Left lobe of liver (tissue), 2 donors: ENCODE measurements at regions not wholly inside any gene's neighbourhood (a gene's known extent, or its start where the extent isn't known, plus 50 kb on each side); places are given as distances from the start of the nearest gene placed in this dataset.
"Not testable (repeated sequence)": the region's sequence is repeated elsewhere in the genome, so short reads cannot be mapped to it uniquely, and the experiment has no call there.

Experiments used
- ATAC-seq: fragments of 200-7000 bp; cut with Tn5 transposase; one replicate; pipeline ENCODE4 v1.9.1; 2020; ENCODE audit warnings: mild to moderate bottlenecking, moderate library complexity
- DNase-seq: peaks from one replicate; pipeline ENCODE4 v3.0.0-alpha.2; 2020; ENCODE audit warnings: low spot score
- donor health status: DM: no; HTN: no; CAD: no; lungs with moderate emphysema.
- donor health status: DM: no; HTN: yes; CAD: no.

DNA sequence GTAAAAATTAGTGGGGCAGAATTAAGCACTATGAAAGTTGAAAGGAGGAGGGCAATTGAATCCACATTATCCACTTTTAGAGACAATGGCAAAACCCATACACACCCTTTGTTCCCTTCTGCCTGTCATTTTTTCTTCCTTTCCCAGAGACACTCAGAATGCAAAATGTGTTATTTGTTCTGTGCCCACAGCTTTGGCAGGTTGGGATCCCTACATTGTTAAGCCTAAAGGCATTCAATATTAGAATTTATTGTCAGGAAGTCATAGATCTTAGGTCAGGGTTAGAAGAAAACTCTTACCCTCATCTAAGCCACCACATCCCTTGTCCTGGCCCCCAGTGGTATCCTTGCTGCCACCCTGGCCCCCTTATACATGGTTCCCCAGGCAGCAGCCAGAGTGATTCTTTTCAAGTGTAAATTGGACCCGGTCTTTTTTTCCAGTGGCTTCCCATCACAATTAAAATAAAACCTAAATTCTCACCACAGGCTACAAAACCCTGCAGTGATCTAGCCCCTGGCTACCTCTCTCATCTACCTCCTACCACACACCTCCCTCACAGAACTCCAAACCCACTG is 470.1 kb upstream of the ATP11B start:
- ATAC-seq (no peak), DNase-seq (no peak)

DNA sequence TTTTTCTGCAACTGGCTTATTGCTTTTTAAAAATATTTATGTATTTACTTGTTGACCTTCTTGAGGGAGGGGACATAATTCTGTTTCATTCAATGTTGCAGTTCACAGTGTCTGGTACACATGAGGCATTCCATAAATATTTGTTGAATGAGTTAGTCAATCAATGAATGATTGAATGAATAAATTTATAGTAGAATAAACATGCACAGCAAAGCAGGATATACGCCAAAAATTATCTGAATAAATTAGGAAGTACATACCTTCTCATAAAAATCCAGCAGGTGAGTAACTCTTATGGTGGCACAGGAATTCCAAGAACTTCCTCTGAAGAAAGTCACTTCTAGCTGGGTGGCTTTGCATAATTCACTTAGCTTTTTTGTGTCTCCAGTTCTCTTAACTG is 469.4 kb upstream of the ATP11B start:
- DNase-seq (no peak), ATAC-seq (no peak)

DNA sequence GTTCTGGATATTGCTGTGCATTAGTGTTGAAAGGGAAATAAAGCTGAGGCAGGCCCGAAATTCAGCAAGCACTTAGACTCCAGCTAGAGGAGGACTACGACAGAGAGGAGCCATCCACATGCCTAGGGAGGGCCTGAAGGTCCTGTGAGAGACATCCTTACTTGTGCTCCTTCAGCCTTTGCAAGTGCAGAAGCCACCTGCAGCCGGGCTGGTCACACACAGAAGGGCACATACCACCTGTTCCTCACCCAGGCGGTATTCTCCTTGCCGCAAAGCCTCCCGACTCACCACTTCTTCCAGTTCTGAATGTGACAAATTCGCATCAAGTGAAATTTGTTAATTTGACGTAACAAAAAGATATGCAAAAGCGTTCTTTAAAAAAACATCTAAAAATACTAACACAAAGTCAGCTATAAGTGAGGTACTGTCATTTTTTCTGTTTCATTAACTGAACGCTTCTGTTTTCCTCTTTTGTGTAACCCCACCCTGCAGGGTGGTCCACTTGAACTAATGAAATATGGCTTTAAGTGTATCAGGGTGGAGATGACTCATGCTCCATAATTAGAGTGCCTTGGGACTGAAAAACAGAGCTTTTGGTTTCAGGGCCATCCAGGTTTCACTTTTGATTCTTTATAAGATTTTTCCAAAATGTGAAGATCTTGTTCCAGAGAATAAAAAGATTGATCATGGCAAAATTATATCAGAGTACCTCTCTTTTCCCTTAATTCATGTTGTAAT is 467.9 kb upstream of the ATP11B start:
- DNase-seq: no peak
- no peak for ATAC-seq

DNA sequence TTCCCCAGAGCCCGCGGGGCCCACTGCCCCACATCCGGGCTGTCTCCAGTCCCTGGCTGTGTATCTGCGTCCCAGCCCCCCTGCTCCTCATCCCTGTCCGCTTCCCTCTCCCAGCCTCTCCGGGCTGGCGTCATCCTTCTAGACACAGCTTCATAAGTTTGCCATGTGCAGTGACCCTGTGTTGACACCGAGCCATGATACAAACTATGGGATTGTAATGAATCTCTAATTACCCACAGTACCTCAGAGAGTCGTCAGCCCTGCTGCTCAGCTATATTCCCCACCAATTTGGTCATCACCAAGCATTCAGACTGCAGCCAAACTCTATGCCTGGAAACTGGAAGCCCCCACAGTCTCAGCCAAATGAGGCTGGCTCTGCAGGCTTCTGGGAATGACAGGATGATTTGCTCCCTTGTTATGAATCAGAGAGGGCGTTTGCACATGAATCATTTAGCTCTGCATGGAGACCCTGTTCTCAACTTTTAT is 466.1 kb upstream of the ATP11B start:
- no peak for DNase-seq
- no peak for ATAC-seq

DNA sequence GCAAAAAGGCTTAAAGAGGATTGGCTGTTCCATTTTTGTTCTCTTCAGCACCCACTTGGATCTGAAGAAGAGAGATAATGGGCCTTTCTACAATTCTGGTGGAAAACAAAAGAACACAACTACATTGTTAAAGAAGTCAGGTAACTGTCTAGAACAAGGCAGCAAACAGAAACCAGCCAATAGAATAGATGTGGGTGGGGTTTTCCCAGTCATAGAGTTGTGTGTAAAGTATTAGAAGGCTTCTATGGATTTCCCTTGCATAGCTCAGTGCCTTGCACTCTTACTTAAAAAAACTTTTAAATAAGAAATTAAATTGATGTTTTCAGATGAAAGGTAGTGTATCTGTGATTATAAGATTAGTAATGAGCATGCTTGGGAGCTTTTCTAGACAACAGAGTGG is 462.7 kb upstream of the ATP11B start:
- ATAC-seq: no peak
- no peak for DNase-seq

DNA sequence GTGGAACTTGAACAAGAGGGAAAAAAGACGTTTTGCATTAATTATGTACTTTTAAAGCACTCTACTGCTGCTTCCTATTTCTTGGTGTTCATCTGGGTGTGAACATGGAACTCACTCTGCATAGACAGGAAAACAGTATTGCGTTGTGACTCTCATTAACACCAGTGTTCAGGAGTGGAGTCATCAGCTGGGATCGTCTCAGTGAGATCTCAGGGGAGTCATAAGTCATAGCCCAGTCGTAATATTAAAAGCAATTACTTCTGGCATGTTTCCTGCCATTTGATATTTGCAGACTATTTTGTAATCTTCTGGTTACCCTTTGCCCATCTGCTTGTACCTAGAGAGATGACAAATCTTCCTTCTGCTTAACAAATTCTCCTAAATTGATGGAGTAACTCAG is 462.0 kb upstream of the ATP11B start:
- no peak for ATAC-seq
- no peak for DNase-seq

DNA sequence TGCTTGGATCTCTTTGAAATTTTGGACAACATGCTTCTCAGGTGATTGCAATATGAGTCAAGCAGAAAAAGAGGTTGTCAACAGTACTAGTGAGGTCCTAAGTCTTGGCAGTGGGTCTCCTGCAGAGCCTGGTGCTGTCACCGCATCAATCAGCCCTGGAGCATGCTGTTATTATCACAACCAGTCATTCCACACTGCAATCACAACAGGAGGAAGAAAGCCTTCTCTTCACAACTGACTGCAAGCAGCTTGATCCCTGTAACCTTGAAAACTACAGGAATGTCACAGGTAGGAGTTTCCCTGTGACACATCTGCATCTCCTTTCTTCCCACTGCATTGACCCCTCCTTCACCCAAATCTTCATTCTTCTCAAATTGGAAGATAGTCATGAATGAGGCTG is 451.1 kb upstream of the ATP11B start:
- DNase-seq (no peak), ATAC-seq (no peak)

DNA sequence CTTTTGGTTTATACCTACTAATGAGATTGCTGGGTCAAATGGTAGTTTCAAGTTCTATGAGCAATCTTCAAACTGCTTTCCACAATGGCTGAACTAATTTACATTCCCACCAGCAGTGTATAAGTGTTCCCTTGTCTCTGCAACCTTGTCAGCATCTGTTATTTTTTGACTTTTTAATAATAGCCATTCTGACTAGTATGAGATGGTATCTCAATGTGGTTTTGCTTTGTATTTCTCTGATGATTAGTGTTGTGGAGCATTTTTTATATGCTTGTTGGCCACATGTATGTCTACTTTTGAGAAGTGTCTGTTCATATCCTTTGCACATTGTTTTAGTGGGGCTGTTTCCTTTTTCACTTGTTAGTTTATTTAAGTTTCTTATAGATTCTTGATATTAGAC is 449.3 kb upstream of the ATP11B start:
- ATAC-seq, DNase-seq: not testable (repeated sequence)

DNA sequence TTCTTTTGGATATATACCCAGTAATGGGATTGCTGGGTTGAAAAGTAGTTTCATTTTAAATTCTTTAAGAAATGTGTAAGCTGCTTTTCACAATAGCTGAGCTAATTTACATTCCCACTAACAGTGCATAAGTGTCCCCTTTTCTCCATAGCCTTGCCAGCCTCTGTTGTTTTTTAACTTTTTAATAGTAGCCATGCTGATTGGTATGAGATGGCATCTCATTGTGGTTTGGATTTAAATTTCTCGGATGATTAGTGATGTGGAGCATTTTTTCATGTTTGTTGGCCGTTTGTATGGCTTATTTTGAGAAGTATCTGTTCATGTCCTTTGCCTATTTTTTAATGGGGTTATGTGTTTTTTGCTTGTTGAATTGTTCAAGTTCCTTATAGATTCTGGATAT is 444.3 kb upstream of the ATP11B start:
- DNase-seq (no peak), ATAC-seq (no peak)

DNA sequence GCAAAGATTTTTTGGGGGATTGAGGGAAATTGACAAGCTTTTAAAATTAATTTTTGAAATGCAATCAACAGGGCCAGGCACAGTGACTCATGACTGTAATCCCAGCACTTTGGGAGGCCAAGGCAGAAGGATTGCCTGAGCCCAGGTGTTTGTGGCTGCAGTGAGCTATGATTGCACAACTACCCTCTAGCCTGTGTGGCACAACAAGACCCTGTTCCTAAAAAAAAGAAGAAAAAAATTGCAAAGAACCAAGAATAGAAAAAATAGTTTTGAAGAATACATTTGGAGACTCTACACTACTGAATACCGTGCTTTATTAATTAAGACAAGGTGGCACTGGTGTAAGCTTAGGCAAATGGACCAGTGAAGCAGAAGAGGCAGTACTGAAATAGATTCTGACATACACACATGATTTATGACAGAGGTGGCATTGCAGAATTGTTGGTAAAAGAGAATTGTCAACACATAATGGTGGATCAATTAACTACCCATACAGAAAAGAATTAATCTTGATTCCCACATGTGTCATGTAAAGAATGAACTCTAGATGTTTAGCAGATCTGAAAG is 443.3 kb upstream of the ATP11B start:
- DNase-seq (no peak), ATAC-seq (no peak)

DNA sequence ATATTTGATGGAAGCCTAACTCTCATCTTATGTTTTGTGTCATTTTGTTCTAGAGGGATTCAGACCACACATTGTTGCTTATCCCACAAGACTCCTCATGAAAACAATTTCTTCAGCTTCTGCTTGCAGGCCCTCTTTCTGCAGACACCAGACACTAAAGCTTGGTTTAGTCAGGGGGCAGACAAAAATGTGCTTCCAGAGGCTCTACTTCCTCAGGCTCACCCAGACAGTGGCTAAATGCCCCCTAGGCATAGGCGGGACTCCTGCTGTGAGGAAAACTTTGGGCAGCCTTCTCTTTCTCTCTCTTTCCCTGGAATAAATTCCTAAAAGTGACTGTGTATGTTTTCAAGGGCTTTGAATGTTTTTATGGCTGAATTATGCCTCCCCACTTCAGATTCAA is 435.4 kb upstream of the ATP11B start:
- no peak for DNase-seq
- no peak for ATAC-seq

DNA sequence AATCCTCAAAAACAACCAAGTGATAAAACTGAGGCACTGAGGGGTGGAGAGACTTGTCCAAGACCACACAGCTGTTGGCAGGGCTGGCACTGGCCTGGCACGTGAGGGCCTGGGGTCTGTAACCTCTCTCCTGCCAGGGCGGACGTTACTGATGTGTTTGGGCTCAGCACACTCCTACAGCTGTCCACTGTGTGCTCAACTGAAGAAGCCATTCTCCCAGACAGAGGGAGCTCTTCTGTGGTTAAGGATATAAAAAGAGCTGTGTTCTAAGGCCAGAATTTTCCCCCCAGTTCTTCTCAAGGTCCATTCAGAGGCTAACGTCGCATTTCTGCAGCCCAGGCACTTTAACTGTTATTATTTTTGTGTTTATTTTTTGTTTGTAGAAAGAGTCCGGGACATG is 429.0 kb upstream of the ATP11B start:
- ATAC-seq (no peak), DNase-seq (no peak)

DNA sequence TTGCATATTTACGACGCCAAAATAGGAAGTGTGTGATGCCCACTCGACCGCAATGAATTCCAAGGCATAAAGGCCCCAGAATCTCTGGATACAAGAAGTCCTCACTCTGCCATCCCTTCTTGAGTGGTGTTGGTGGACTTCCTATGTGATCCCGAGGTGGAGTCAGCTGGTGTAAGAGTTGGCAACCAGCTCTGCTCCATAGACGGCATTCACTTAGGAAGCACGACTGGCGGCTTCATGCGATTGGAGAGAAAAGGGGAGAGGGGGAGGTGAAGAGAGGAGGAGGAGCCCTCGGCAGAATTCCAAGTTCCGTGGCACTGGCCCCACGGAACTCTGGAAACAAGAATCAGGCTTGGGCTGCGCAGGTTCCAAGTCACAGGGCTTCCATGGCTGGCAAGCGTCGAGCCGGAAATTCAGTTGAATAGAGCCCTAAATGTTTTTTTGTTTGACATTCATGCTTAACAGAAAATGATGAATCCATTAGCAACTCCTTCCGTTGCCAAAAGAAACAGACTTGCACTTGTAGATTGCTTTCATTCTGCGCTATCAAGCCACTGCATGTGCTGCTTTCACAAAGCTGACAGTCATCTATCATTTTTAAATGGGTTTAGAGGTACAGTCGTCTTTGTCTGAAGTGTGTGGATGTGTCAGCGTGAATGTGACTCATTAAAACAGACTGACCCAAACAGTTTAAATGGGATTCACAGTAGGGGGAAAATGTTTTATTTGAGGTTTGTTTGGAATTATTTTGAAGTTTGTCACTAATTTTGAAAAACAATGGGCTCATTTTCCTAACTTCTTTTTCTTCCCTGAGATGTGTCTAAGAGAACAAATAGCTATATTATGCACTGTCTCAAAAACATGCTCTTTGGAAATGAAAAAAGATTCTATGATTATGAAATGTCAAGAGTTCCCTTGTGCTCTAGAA is 428.3 kb upstream of the ATP11B start:
- ATAC-seq (no peak), DNase-seq (no peak)

DNA sequence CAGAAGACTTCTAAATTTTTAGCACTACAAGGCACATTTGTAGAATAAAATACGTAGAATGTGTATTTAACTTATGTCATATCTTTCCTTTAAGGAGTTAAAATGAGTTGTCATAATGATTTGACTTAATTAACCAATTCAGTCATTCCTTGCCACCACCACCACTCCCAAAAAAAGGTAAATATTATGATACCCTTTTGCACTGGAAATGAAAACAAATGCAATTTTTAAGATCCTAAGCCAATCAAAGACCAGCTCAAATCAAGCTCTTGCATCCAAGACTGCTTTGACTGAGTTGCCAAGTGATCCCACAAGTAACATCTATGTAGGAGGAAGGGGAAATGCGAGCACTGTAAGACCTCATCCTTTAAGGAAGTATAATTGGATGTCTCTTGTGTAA is 426.6 kb upstream of the ATP11B start:
- ATAC-seq (no peak), DNase-seq (no peak)

DNA sequence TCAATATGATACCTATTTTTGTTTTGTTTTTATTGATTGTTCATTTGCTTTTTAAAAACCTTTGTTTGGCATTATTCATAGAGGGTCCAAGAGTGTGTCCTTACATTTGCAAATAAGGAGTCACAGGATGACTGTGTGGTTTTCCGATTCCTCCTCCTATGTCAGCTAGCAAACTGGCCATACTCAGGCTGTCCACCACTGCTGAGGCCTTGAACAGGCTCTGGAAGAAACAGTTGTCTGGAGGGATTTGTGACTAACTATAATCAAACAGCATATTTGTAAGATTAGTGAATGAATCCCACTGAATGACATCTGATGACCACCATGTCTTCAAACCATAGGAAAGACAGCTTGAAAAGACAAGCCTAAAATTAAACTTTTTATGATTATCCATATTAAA is 423.4 kb upstream of the ATP11B start:
- no peak for DNase-seq
- ATAC-seq: no peak

DNA sequence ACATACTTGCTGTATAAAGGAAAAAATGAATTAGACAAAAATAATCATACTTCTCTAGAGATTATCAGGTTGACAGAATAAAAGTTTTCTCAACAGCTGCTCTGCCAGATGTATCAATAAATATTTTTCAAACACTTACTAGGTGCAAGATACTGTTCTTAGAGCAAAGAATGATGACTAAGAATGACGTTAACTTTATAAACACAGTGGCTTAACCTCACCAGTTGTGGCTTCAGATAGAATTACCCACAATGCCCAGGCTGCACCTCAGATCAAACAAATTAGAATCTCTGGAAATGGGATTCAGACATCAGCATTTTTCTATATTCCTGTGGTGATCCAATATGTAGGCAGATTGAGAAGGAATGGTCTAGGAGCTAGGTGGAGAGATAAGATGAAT is 422.4 kb upstream of the ATP11B start:
- DNase-seq (no peak), ATAC-seq (no peak)

DNA sequence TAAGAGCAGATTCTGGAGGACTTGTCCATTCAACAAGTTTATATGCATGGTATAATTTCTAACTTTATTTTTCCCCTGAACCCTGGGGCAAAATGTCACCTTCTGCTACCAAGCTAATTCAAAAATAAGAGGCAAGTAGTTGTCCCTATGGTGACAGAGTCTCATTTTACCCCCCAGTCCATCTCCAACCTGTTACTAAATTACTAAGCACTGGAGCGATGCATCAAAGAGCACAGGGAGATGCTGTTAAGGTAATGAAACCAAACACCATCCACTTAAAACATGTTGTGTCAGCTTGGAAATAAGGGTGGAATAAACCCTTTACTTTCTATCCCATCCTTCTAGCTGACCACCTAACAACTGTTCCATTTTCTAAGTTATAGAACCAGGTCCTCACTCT is 417.4 kb upstream of the ATP11B start:
- DNase-seq: no peak
- no peak for ATAC-seq

DNA sequence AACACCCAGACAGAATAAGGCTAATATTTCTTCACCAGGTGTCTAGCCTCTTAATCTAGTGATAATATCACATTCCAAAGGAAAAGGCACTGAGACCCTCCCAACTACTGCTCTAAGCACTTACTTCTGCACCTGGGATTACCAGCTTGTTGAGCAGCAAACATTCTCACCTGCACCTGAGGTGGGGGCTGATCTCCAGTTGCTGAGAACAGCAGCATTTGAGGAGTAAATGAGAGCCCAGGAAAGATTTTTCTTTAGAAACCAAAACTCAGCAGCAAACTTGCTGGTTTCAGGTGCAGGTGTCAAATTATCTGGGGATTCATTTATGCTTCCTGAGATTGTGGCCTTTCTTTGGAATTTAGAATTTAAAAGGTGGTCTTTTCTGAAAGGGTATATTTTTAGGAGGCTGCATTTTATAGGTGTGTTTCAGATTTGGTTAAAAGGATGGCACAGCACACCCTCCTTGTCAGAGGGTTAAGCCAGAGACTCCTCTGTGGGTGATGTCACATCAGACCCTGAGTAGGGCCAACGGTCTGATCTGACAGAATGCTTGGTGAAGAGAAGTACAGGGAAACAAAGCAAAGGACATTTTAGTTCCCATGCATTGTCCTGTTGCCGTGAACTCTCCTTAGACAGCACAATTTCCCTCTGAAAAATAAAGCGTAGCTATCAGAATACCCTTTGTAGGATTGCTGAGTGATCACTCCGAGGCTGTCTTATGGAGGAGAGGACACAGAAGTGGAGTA is 411.0 kb upstream of the ATP11B start:
- ATAC-seq (no peak), DNase-seq (no peak)

DNA sequence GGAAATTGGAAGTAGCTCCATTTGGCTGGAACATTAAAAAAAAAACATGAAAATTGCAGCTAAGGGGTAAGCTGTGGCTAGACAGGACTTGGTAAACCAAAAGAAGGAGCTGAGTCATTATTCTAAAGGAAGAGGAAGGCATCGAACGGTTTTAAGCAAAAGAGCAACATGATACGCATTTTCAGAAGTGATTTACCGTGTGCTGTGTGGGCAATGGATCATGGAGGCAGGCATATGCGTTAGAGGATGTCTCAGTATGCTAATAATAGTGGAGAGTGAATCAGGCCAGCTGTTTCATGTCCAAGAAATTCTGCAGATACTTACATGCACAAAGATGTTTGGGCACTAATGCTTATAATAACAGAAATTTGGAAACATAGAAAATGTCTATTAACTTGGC is 409.1 kb upstream of the ATP11B start:
- DNase-seq: no peak
- no peak for ATAC-seq

DNA sequence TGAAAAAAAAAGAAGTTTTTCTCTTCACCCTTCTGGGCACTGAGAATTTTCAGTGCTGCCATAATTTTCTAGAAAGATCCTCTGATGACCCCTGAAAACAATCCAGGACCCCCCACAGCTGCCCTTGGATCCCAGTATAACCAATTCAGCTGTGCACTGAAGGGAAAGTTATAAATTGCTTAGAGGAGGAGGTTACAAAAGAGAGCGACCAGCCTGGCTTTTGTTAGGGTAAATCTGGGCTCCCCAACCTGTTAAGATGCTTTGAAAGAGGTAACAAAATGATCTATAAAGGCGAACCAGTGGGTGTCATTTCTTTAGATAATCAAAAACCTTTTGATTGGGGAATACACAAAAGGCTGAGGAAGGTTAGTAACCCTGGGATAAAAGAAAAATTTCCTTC is 407.9 kb upstream of the ATP11B start:
- DNase-seq (no peak), ATAC-seq (no peak)

DNA sequence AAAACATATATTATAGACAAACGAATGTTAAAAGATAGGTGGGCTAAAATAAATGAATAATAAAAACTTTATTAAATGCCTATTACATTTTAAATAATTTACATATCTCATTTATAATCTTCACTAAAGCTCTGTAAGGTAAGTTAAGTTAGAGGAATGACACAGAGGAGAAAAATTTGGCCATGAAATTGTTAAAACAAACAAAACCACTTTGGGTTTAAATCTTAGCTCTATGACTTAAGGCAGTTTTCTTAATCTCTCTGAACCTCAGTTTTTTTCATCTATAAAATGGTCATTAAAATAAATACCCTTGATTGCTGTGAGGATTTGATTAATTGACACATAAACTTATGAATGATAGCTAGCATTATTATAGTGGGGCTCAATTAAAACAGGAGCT is 404.8 kb upstream of the ATP11B start:
- DNase-seq (no peak), ATAC-seq (no peak)
